Osteocyte (in vitro differentiated cells): ENCODE measurements at regions not wholly inside any gene's neighbourhood (a gene's known extent, or its start where the extent isn't known, plus 50 kb on each side); places are given as distances from the start of the nearest gene placed in this dataset.

Experiments used
- DNase-seq: peaks from one replicate; pipeline ENCODE4 v3.0.0; 2021; ENCODE audit warnings: mixed read lengths; ENCODE audit not compliant: unreplicated experiment; ENCODE audit errors: extremely low spot score
- H3K27ac Mint-ChIP-seq: one replicate; pipeline ENCODE4 v1.8.0; 2021; ENCODE audit warnings: mild to moderate bottlenecking, mixed read lengths; ENCODE audit not compliant: unreplicated experiment
- H3K27me3 Mint-ChIP-seq: one replicate; pipeline ENCODE4 v1.8.0; 2021; ENCODE audit warnings: mixed read lengths; ENCODE audit not compliant: unreplicated experiment
- H3K36me3 Mint-ChIP-seq: one replicate; pipeline ENCODE4 v1.8.0; 2021; ENCODE audit warnings: mixed read lengths; ENCODE audit not compliant: unreplicated experiment
- H3K4me1 Mint-ChIP-seq: one replicate; pipeline ENCODE4 v1.8.0; 2021; ENCODE audit warnings: mixed read lengths; ENCODE audit not compliant: unreplicated experiment
- H3K4me3 Mint-ChIP-seq: one replicate; pipeline ENCODE4 v1.8.0; 2021; ENCODE audit warnings: mild to moderate bottlenecking, moderate library complexity, mixed read lengths; ENCODE audit not compliant: unreplicated experiment
- H3K9me3 Mint-ChIP-seq: one replicate; pipeline ENCODE4 v1.8.0; 2021; ENCODE audit warnings: mixed read lengths; ENCODE audit not compliant: unreplicated experiment
- CTCF ChIP-seq: fragments of 200-600 bp; sonication (generic); IDR thresholded peaks from 2 replicates; pipeline ENCODE4 v1.5.0; 2021; ENCODE audit warnings: antibody characterized with exemption, mild to moderate bottlenecking, moderate library complexity

- H3K27ac Mint-ChIP-seq: no peak overlapping the region
- no peaks in the 10 kb centered on the region for H3K27me3 Mint-ChIP-seq
- H3K36me3 Mint-ChIP-seq: no peaks in the 10 kb centered on the region
- peaks cover 8% of the 10 kb centered on the region for H3K9me3 Mint-ChIP-seq
- no peaks in the 10 kb centered on the region for H3K4me1 Mint-ChIP-seq
- no peak for DNase-seq
- no peak for TF ChIP-seq CTCF
- no peak overlapping the region for H3K4me3 Mint-ChIP-seq
Measured at GRCh38 chr5:51958473-51958872, 575.2 kb downstream of the ISL1 start.

- no peaks in the 10 kb centered on the region for H3K36me3 Mint-ChIP-seq
- H3K9me3 Mint-ChIP-seq: no peaks in the 10 kb centered on the region
- H3K4me1 Mint-ChIP-seq: no peaks in the 10 kb centered on the region
- peak; percentile 34 for TF ChIP-seq CTCF
- H3K27ac Mint-ChIP-seq: no peak overlapping the region
- no peak for DNase-seq
- no peak overlapping the region for H3K4me3 Mint-ChIP-seq
- no peaks in the 10 kb centered on the region for H3K27me3 Mint-ChIP-seq
Measured at GRCh38 chr5:51960617-51961121, 577.4 kb downstream of the ISL1 start.

GRCh38 chr5:51961154-51961562, 577.9 kb downstream of the ISL1 start:
- Mint-ChIP-seq H3K36me3 (no peaks in the 10 kb centered on the region), H3K27ac (no peak overlapping the region), H3K27me3 (no peaks in the 10 kb centered on the region), H3K4me3 (no peak overlapping the region), H3K9me3 (no peaks in the 10 kb centered on the region), H3K4me1 (no peaks in the 10 kb centered on the region)
- no peak for TF ChIP-seq CTCF
- DNase-seq: no peak

GRCh38 chr5:51968756-51969155, 585.5 kb downstream of the ISL1 start:
- no peaks in the 10 kb centered on the region for H3K4me1 Mint-ChIP-seq
- H3K36me3 Mint-ChIP-seq: no peaks in the 10 kb centered on the region
- H3K27ac Mint-ChIP-seq: no peak overlapping the region
- no peaks in the 10 kb centered on the region for H3K9me3 Mint-ChIP-seq
- no peak for DNase-seq
- TF ChIP-seq CTCF: no peak
- H3K4me3 Mint-ChIP-seq: no peak overlapping the region
- no peaks in the 10 kb centered on the region for H3K27me3 Mint-ChIP-seq

- no peak for TF ChIP-seq CTCF
- Mint-ChIP-seq H3K36me3 (no peaks in the 10 kb centered on the region), H3K4me1 (no peaks in the 10 kb centered on the region), H3K27ac (no peak overlapping the region), H3K27me3 (no peaks in the 10 kb centered on the region), H3K9me3 (no peaks in the 10 kb centered on the region), H3K4me3 (no peak overlapping the region)
- DNase-seq: no peak
Measured at GRCh38 chr5:51974834-51975233, 591.6 kb downstream of the ISL1 start.
